Right renal pelvis (tissue), 4 donors: ENCODE measurements at regions not wholly inside any gene's neighbourhood (a gene's known extent, or its start where the extent isn't known, plus 50 kb on each side); places are given as distances from the start of the nearest gene placed in this dataset.

ENCODE experiments used
- DNase-seq, 4 donors: peaks; one replicate each; pipeline ENCODE4 v3.0.0-alpha.2; 2013; ENCODE audit warnings: low read depth in 4 of 4, low spot score in 3 of 4, missing footprints in 1 of 4

GRCh38 chr5:3933966-3934365 is 338.3 kb downstream of the IRX1 start:
- DNase-seq: no peak

- DNase-seq: no peak
These were observed 348.2 kb downstream of the IRX1 start for GRCh38 chr5:3943859-3944258.

- no peak for DNase-seq
These were observed 349.3 kb downstream of the IRX1 start for GRCh38 chr5:3944930-3945329.

GRCh38 chr5:3948838-3949237 is 353.2 kb downstream of the IRX1 start:
- no peak for DNase-seq

- no peak for DNase-seq
These were observed 358.6 kb downstream of the IRX1 start for GRCh38 chr5:3954199-3954598.

GRCh38 chr5:3954633-3955032 is 359.0 kb downstream of the IRX1 start:
- DNase-seq: no peak

GRCh38 chr5:3957658-3958057 is 362.0 kb downstream of the IRX1 start:
- DNase-seq: no peak

- DNase-seq: no peak
These were observed 362.8 kb downstream of the IRX1 start for GRCh38 chr5:3958389-3958788.

GRCh38 chr5:3962113-3962512 is 366.5 kb downstream of the IRX1 start:
- DNase-seq: no peak

GRCh38 chr5:3963652-3964051 is 368.0 kb downstream of the IRX1 start:
- DNase-seq: no peak

GRCh38 chr5:3980156-3980555 is 384.5 kb downstream of the IRX1 start:
- no peak for DNase-seq

- no peak for DNase-seq
These were observed 392.2 kb downstream of the IRX1 start for GRCh38 chr5:3987867-3988266.

GRCh38 chr5:3993856-3994473 is 398.3 kb downstream of the IRX1 start:
- no peak for DNase-seq

- DNase-seq: no peak
These were observed 399.0 kb downstream of the IRX1 start for GRCh38 chr5:3994628-3995027.

GRCh38 chr5:3995954-3996619 is 400.5 kb downstream of the IRX1 start:
- no peak for DNase-seq

- peak in 2 of 4 donors; percentile 26 to 31 for DNase-seq
These were observed 401.2 kb downstream of the IRX1 start for GRCh38 chr5:3996707-3997336.

GRCh38 chr5:3997670-3998069 is 402.0 kb downstream of the IRX1 start:
- no peak for DNase-seq

- no peak for DNase-seq
These were observed 404.3 kb downstream of the IRX1 start for GRCh38 chr5:3999929-4000328.

GRCh38 chr5:4001004-4001403 is 405.4 kb downstream of the IRX1 start:
- no peak for DNase-seq

- DNase-seq: no peak
These were observed 406.3 kb downstream of the IRX1 start for GRCh38 chr5:4001758-4002533.

GRCh38 chr5:4005335-4005734 is 409.7 kb downstream of the IRX1 start:
- DNase-seq: no peak
